Stimulated activated CD4-positive, alpha-beta T cell treated with anti-CD3 and anti-CD28 coated beads, Interleukin-15, amount 100 ng/mL, for 24 hours (primary cell): ENCODE measurements at regions not wholly inside any gene's neighbourhood (a gene's known extent, or its start where the extent isn't known, plus 50 kb on each side); places are given as distances from the start of the nearest gene placed in this dataset.
"Not testable (repeated sequence)": the region's sequence is repeated elsewhere in the genome, so short reads cannot be mapped to it uniquely, and the experiment has no call there.

Experiments
- DNase-seq: peaks from one replicate; pipeline ENCODE4 v3.0.0-alpha.2; 2020

DNA sequence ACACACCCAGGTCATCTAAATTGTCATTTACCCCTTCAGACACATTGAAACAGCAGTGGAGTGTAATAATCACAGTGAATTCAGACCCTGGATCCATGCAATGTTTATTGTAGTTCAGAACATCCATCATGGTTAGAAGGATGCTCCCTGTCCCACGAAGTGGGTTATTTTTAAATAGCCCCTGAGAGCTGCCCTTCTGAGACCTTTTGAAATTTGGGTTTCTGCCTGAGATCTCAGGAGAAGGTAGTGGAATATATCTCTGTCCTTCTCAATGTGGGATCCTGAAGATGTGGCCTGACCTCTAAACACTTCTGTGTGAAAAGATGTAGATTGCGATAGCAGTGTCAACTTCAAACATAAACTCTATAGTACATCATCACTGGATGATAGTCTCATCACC lies 1080.6 kb downstream of the TMEM121 start:
- no peak for DNase-seq

GRCh38 chr14:106610691-106611090 lies 1084.3 kb downstream of the TMEM121 start:
- DNase-seq: no peak

- no peak for DNase-seq
Observed at GRCh38 chr14:106613256-106613655, 1086.9 kb downstream of the TMEM121 start.

- DNase-seq: peak; percentile 91
Observed at GRCh38 chr14:106618471-106618951, 1092.1 kb downstream of the TMEM121 start.

DNA sequence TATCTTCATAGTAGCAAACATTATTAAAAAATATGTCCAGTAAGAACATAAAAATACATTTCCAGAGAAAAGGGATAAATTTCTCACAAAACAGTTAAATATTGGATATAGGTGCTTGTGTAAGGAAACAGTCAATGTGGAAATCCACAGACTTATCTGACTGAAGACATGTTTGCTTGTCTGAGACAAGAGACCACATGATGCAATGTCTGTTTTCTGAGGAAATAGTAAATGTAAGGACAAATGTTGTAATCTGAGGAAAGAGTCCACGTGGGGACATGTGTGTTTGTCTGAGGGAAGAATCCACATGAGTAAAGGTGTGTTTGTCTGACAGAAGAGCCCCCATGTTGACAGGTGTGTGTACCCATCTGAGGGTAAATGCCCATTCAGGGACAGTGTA lies 1093.2 kb downstream of the TMEM121 start:
- DNase-seq: no peak

GRCh38 chr14:106620368-106620767 lies 1094.0 kb downstream of the TMEM121 start:
- DNase-seq: no peak

GRCh38 chr14:106622200-106622745 lies 1095.9 kb downstream of the TMEM121 start:
- DNase-seq: peak; percentile 27

- DNase-seq: no peak
Observed at GRCh38 chr14:106625186-106625585, 1098.8 kb downstream of the TMEM121 start.

- DNase-seq: not testable (repeated sequence)
Observed at GRCh38 chr14:106626469-106626868, 1100.1 kb downstream of the TMEM121 start.

DNA sequence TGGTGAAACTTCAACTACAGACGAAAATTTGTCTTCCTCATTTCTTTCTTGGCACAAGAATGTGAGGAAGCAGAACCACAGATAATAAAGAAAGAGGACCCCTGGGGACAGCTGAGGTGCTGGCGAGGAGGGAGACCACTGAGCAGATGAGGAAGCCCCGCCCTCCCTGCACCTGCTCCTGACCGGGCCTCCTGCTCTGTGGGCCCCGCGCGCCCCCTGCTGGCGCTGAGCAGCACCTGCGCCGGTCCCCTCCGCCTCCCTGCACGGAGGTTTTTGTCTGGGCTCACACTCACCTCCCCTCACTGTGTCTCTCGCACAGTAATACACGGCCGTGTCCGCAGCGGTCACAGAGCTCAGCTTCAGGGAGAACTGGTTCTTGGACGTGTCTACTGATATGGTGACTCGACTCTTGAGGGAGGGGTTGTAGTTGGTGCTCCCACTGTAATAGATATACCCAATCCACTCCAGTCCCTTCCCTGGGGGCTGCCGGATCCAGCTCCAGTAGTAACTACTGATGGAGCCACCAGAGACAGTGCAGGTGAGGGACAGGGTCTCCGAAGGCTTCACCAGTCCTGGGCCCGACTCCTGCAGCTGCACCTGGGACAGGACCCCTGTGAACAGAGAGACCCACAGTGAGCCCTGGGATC lies 1100.7 kb downstream of the TMEM121 start:
- DNase-seq: peak; percentile 75

- DNase-seq: no peak
Observed at GRCh38 chr14:106631879-106632278, 1105.5 kb downstream of the TMEM121 start.

- DNase-seq: no peak
Observed at GRCh38 chr14:106633721-106634120, 1107.3 kb downstream of the TMEM121 start.

- no peak for DNase-seq
Observed at GRCh38 chr14:106635569-106635968, 1109.2 kb downstream of the TMEM121 start.

GRCh38 chr14:106638786-106639452 lies 1112.5 kb downstream of the TMEM121 start:
- DNase-seq: peak; percentile 46

GRCh38 chr14:106642090-106642489 lies 1115.7 kb downstream of the TMEM121 start:
- DNase-seq: no peak

GRCh38 chr14:106642971-106643370 lies 1116.6 kb downstream of the TMEM121 start:
- DNase-seq: not testable (repeated sequence)

DNA sequence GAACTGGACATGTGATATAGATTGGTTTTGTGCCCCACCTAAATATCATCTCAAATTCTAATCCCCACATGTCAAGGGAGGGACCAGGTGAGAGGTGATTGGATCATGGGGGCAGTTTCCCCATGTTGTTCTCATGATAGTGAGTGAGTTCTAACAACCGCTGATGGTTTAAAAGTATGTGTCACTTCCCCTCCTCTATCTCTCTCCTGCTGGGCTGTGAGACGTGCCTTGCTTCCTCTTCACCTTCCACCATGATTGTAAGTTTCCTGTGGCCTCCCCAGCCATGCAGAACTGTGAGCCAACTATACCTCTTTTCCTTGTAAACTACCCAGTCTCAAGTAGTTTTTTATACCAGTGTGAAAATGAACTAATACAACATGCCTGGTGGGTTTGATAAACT lies 1122.5 kb downstream of the TMEM121 start:
- not testable (repeated sequence) for DNase-seq

- DNase-seq: no peak
Observed at GRCh38 chr14:106651016-106651415, 1124.6 kb downstream of the TMEM121 start.

- no peak for DNase-seq
Observed at GRCh38 chr14:106652494-106652893, 1126.1 kb downstream of the TMEM121 start.

DNA sequence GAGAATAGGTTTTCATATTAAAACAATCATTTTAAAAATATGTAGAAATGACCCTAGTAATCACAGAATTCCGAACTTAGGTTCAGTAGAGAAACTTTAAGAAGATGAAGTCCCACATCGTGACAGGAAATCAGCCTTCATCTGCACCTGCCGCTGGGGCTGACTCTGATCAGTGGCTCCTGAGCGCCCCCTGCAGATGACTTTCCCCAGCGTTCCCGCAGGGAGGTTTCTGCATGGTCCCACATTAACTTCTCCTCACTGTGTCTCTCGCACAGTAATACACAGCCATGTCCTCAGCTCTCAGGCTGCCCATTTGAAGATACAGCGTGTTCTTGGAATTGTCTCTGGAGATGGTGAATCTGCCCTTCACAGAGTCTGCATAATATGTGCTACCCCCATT lies 1131.1 kb downstream of the TMEM121 start:
- peak; percentile 71 for DNase-seq

DNA sequence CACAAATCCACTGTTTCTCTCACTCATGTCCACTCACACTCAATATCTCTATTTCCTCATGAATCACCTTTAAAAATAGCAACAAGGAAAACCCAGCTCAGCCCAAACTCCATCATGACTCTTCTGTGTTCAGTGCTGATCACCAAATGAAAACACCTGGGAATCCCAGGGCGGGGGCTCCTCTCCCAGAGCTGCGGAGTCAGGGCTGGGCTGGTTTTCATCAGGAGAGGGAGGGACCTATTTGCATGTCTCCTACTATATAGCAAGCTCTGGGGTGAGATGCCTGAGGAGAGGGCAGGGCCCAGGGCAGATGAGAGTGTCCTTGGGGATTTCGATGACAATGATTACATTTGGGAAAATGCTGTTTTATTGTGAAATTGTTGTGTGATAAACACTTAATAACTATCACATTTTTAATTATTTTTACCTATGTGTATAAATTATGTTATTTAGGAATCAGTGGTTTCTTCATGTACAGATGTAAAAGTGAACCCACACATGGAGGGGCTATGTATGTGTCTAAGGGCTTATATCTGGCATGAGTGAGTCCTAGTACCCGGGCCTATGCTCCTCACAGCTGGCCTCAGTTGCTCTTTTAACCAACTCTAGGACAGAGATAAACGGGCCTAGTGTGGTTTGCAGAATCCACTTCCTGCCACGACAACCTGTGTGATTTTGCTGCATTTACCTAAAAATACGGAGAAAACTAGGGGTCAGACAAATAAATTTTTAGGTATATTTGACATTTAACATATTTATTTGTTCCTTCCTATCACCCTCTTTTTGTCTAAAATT lies 1131.9 kb downstream of the TMEM121 start:
- DNase-seq: not testable (repeated sequence)

DNA sequence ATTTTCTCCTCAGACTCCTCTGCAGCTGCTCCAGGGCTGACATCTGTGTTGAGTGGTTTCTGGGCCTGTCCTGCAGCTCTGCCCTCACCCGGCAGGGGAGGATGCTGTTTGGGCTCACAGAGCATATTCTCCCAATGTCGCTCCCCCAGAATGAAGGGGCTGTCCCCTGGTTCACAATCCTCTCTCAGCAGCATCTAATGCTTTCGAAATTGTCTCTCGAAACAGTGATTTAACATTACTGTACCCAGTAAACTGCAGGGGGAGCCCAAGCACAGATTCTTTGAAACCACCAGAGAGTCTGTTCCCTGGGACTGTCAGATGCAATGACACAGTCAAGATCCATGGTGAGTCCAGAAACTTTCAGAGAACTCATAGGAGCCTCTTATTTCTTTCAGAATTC lies 1135.2 kb downstream of the TMEM121 start:
- DNase-seq: peak; percentile 60

DNA sequence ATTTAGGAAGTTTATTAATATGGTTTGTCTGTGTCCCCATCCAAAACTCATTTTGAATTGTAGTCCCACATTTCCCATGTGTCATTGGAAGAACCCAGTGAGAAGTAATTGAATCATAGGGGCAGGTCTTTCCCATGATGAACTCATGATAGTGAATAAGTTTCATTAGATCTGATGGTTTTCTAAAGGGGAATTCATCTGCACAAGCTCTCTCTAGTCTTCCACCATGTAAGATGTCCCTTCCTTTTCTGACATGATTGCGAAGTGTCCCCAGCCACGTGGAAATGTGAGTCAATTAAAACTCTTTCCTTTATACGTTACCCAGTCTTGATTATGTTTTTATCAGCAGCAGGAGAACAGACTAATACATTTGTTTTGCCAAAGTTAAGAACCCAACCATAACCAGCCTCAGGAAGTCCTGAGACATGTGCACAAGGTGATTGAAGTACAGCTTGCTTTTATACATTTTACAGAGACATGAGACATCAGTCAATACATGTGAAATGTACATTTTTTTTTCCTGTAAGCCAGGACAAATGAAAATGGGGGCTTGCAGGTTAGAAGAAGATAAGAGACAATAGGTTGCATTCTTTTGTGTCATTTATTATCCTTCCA lies 1136.7 kb downstream of the TMEM121 start:
- DNase-seq: no peak
